GM18907 (cell line): ENCODE measurements at regions not wholly inside any gene's neighbourhood (a gene's known extent, or its start where the extent isn't known, plus 50 kb on each side); places are given as distances from the start of the nearest gene placed in this dataset.

Experiments used
- ATAC-seq: cut with Tn5 transposase; IDR thresholded peaks from one replicate; pipeline ENCODE4 v1.9.1; 2021; ENCODE audit warnings: mild to moderate bottlenecking, moderate library complexity; ENCODE audit not compliant: unreplicated experiment

- ATAC-seq: no peak
Observed at GRCh38 chr2:4674007-4674406, 970.6 kb downstream of the DCDC2C start.

- no peak for ATAC-seq
Observed at GRCh38 chr2:4675295-4675694, 971.9 kb downstream of the DCDC2C start.

GRCh38 chr2:4678927-4679326 is 975.6 kb downstream of the DCDC2C start:
- ATAC-seq: no peak

- no peak for ATAC-seq
Observed at GRCh38 chr2:4679391-4679790, 976.0 kb downstream of the DCDC2C start.

- no peak for ATAC-seq
Observed at GRCh38 chr2:4684921-4685320, 981.5 kb downstream of the DCDC2C start.

GRCh38 chr2:4690913-4691312 is 987.5 kb downstream of the DCDC2C start:
- ATAC-seq: no peak

- no peak for ATAC-seq
Observed at GRCh38 chr2:4693266-4693665, 989.9 kb downstream of the DCDC2C start.

- no peak for ATAC-seq
Observed at GRCh38 chr2:4695281-4695861, 992.0 kb downstream of the DCDC2C start.

- no peak for ATAC-seq
Observed at GRCh38 chr2:4715065-4715464, 977.1 kb upstream of the SOX11 start.

- no peak for ATAC-seq
Observed at GRCh38 chr2:4718777-4719176, 973.4 kb upstream of the SOX11 start.

GRCh38 chr2:4725618-4726017 is 966.6 kb upstream of the SOX11 start:
- no peak for ATAC-seq

GRCh38 chr2:4732560-4732959 is 959.6 kb upstream of the SOX11 start:
- no peak for ATAC-seq

GRCh38 chr2:4745056-4745991 is 946.9 kb upstream of the SOX11 start:
- ATAC-seq: no peak

GRCh38 chr2:4753721-4754120 is 938.5 kb upstream of the SOX11 start:
- no peak for ATAC-seq

- ATAC-seq: no peak
Observed at GRCh38 chr2:4762951-4763376, 929.2 kb upstream of the SOX11 start.

GRCh38 chr2:4765787-4766530 is 926.2 kb upstream of the SOX11 start:
- no peak for ATAC-seq

- ATAC-seq: no peak
Observed at GRCh38 chr2:4775668-4776067, 916.5 kb upstream of the SOX11 start.

- ATAC-seq: no peak
Observed at GRCh38 chr2:4780679-4781078, 911.5 kb upstream of the SOX11 start.

GRCh38 chr2:4782647-4783046 is 909.5 kb upstream of the SOX11 start:
- no peak for ATAC-seq

- ATAC-seq: no peak
Observed at GRCh38 chr2:4791488-4791887, 900.7 kb upstream of the SOX11 start.

- no peak for ATAC-seq
Observed at GRCh38 chr2:4792126-4792525, 900.1 kb upstream of the SOX11 start.

GRCh38 chr2:4803396-4803795 is 888.8 kb upstream of the SOX11 start:
- no peak for ATAC-seq
